HEK293 (cell line): ENCODE measurements at regions not wholly inside any gene's neighbourhood (a gene's known extent, or its start where the extent isn't known, plus 50 kb on each side); places are given as distances from the start of the nearest gene placed in this dataset.
A peak's percentile ranks its signal among the peaks of the same experiment; 100 is the strongest.
"Not testable (repeated sequence)": the region's sequence is repeated elsewhere in the genome, so short reads cannot be mapped to it uniquely, and the experiment has no call there.

Source experiments
- CTCF ChIA-PET: fragments of 350-600 bp; formaldehyde crosslinking; extraction: SDS; loops from one replicate; lab custom pipeline; 2021; ENCODE audit warnings: antibody characterized with exemption; lab: Yijun Ruan, JAX
- POLR2A ChIA-PET: fragments of 300-600 bp; formaldehyde crosslinking; extraction: SDS; loops from one replicate; lab custom pipeline; 2020; ENCODE audit warnings: antibody characterized with exemption, inconsistent platforms; lab: Yijun Ruan, JAX
- H3K27ac ChIP-seq: fragments of 200-500 bp; sonication (Bioruptor generic); 2 replicates; pipeline ENCODE4 v1.5.1; 2014; ENCODE audit warnings: low read depth, low read length, control low read depth, inconsistent platforms; ENCODE audit errors: extremely low read depth
- H3K36me3 ChIP-seq, 2 experiments: fragments of 200-500 bp in 1 of 2; sonication (Bioruptor generic) in 1 of 2; 1 replicate in 1 of 2; 2 replicates in 1 of 2; pipeline ENCODE4 v1.5.1; 2014 to 2017; ENCODE audit warnings: inconsistent platforms in 2 of 2, low read length in 2 of 2; ENCODE audit not compliant: control insufficient read depth in 2 of 2, insufficient read depth in 1 of 2
- H3K4me1 ChIP-seq: fragments of 200-500 bp; sonication (Bioruptor generic); 2 replicates; pipeline ENCODE4 v1.5.1; 2014; ENCODE audit warnings: mild to moderate bottlenecking, low read length, inconsistent platforms; ENCODE audit not compliant: control insufficient read depth, insufficient read depth
- H3K4me3 ChIP-seq: 2 replicates; pipeline ENCODE4 v1.5.1; 2011; ENCODE audit warnings: low read depth, mild to moderate bottlenecking, control low read depth, low read length, moderate library complexity
- H3K9me3 ChIP-seq: fragments of 200-500 bp; sonication (Bioruptor generic); 2 replicates; pipeline ENCODE4 v1.5.1; 2014; ENCODE audit warnings: low read depth, low read length, inconsistent platforms; ENCODE audit not compliant: control insufficient read depth, insufficient read depth
- EGR2 ChIP-seq: fragments of 450-650 bp; formaldehyde crosslinking; IDR thresholded peaks from 2 replicates; pipeline ENCODE4 v1.5.1; 2016; ENCODE audit warnings: low read depth, missing biosample characterization, missing genetic modification characterization
- GLI4 ChIP-seq: fragments of 450-650 bp; formaldehyde crosslinking; IDR thresholded peaks from 2 replicates; pipeline ENCODE4 v1.5.1; 2016; ENCODE audit warnings: missing biosample characterization, missing genetic modification characterization
- PRDM2 ChIP-seq: fragments of 450-650 bp; formaldehyde crosslinking; IDR thresholded peaks from 2 replicates; pipeline ENCODE4 v1.5.1; 2016; ENCODE audit warnings: missing biosample characterization, missing genetic modification characterization, borderline replicate concordance
- REPIN1 ChIP-seq: fragments of 450-650 bp; formaldehyde crosslinking; IDR thresholded peaks from 2 replicates; pipeline ENCODE4 v1.5.1; 2017; ENCODE audit warnings: missing biosample characterization, missing genetic modification characterization, low read depth
- SP3 ChIP-seq: fragments of 450-650 bp; formaldehyde crosslinking; IDR thresholded peaks from 2 replicates; pipeline ENCODE4 v1.5.1; 2016; ENCODE audit warnings: missing biosample characterization, missing genetic modification characterization
- TRIM28 ChIP-seq: IDR thresholded peaks from 2 replicates; pipeline ENCODE4 v1.6.1; 2011; ENCODE audit warnings: low read length, control low read depth, borderline replicate concordance
- ZBTB17 ChIP-seq: fragments of 450-650 bp; formaldehyde crosslinking; IDR thresholded peaks from 2 replicates; pipeline ENCODE4 v1.5.1; 2016; ENCODE audit warnings: missing biosample characterization, missing genetic modification characterization
- ZBTB8A ChIP-seq: fragments of 450-650 bp; formaldehyde crosslinking; IDR thresholded peaks from 2 replicates; pipeline ENCODE4 v1.5.1; 2016; ENCODE audit warnings: missing biosample characterization, missing genetic modification characterization
- ZFP41 ChIP-seq: fragments of 450-650 bp; formaldehyde crosslinking; IDR thresholded peaks from 2 replicates; pipeline ENCODE4 v1.5.1; 2016; ENCODE audit warnings: missing biosample characterization, missing genetic modification characterization, borderline replicate concordance
- ZNF146 ChIP-seq: fragments of 450-650 bp; formaldehyde crosslinking; IDR thresholded peaks from 2 replicates; pipeline ENCODE4 v1.5.1; 2016; ENCODE audit warnings: missing biosample characterization, missing genetic modification characterization
- ZNF26 ChIP-seq: fragments of 450-650 bp; formaldehyde crosslinking; IDR thresholded peaks from 2 replicates; pipeline ENCODE4 v1.5.1; 2016; ENCODE audit warnings: missing biosample characterization, missing genetic modification characterization
- ZNF366 ChIP-seq: fragments of 450-650 bp; formaldehyde crosslinking; conservative IDR thresholded peaks from 2 replicates; pipeline ENCODE4 v1.5.1; 2016; ENCODE audit warnings: missing biosample characterization, missing genetic modification characterization
- ZNF398 ChIP-seq: fragments of 450-650 bp; formaldehyde crosslinking; IDR thresholded peaks from 2 replicates; pipeline ENCODE4 v1.5.1; 2017; ENCODE audit warnings: missing biosample characterization, missing genetic modification characterization
- ZNF561 ChIP-seq: fragments of 450-650 bp; IDR thresholded peaks from 2 replicates; pipeline ENCODE4 v1.5.1; 2018; ENCODE audit warnings: missing biosample characterization, missing genetic modification characterization, borderline replicate concordance
- ZNF596 ChIP-seq: fragments of 450-650 bp; IDR thresholded peaks from 2 replicates; pipeline ENCODE4 v1.5.0; 2018; ENCODE audit warnings: missing biosample characterization, mild to moderate bottlenecking, missing genetic modification characterization, moderate library complexity
- ZNF621 ChIP-seq: fragments of 450-650 bp; formaldehyde crosslinking; IDR thresholded peaks from 2 replicates; pipeline ENCODE4 v1.5.1; 2017; ENCODE audit warnings: missing biosample characterization, missing genetic modification characterization
- ZNF654 ChIP-seq: fragments of 450-650 bp; formaldehyde crosslinking; IDR thresholded peaks from 2 replicates; pipeline ENCODE4 v1.5.1; 2016; ENCODE audit warnings: low read depth, missing biosample characterization, missing genetic modification characterization
- ZNF692 ChIP-seq: fragments of 450-650 bp; formaldehyde crosslinking; IDR thresholded peaks from 2 replicates; pipeline ENCODE4 v1.5.1; 2016; ENCODE audit warnings: missing biosample characterization, missing genetic modification characterization

- TF ChIP-seq SP3 (tag by site-specific recombination) (no peak), GLI4 (tag by site-specific recombination) (no peak), ZFP41 (tag by site-specific recombination) (no peak), EGR2 (no peak), ZNF692 (tag by site-specific recombination) (no peak), ZNF366 (tag by site-specific recombination) (no peak), ZNF596 (tag by site-specific recombination) (no peak), ZBTB8A (tag by site-specific recombination) (no peak)
Observed at GRCh38 chr5:56755036-56755555, 60.3 kb upstream of the MAP3K1 start (continued).

- H3K9me3 ChIP-seq, POLR2A ChIA-PET, H3K4me3 ChIP-seq, H3K36me3 ChIP-seq, H3K4me1 ChIP-seq, H3K27ac ChIP-seq: not testable (repeated sequence)
- CTCF ChIA-PET: interaction anchor here (0.6 kb wide), 1 partner anchor 13 kb away, joined by 3 read pairs; no protein-coding TSS in a partner anchor
- TF ChIP-seq ZNF146 (tag by site-specific recombination): peak; percentile 66
Observed at GRCh38 chr5:56753588-56753987, 61.8 kb upstream of the MAP3K1 start.

GRCh38 chr5:56751572-56752313 lies 63.6 kb upstream of the MAP3K1 start:
- no peaks in the 10 kb centered on the region for H3K36me3 ChIP-seq
- H3K4me3 ChIP-seq: no peak overlapping the region
- POLR2A ChIA-PET: no interaction called here
- no peak overlapping the region for H3K27ac ChIP-seq
- H3K4me1 ChIP-seq: no peaks in the 10 kb centered on the region
- CTCF ChIA-PET: no interaction called here
- H3K9me3 ChIP-seq: no peaks in the 10 kb centered on the region
- TF ChIP-seq TRIM28 (no peak), ZNF621 (tag by site-specific recombination) (no peak), ZNF26 (tag by site-specific recombination) (no peak), ZNF398 (tag by site-specific recombination) (no peak), PRDM2 (tag by site-specific recombination) (no peak), ZNF561 (tag by site-specific recombination) (no peak), ZBTB17 (no peak), REPIN1 (no peak), ZNF654 (tag by site-specific recombination) (no peak), ZNF692 (tag by site-specific recombination) (no peak)
